HG02798 (cell line): ENCODE measurements at regions not wholly inside any gene's neighbourhood (a gene's known extent, or its start where the extent isn't known, plus 50 kb on each side); places are given as distances from the start of the nearest gene placed in this dataset.
"Not testable (repeated sequence)": the region's sequence is repeated elsewhere in the genome, so short reads cannot be mapped to it uniquely, and the experiment has no call there.

Source experiments
- ATAC-seq: cut with Tn5 transposase; IDR thresholded peaks from one replicate; pipeline ENCODE4 v1.9.1; 2021; ENCODE audit warnings: mild to moderate bottlenecking; ENCODE audit not compliant: unreplicated experiment, poor library complexity

DNA sequence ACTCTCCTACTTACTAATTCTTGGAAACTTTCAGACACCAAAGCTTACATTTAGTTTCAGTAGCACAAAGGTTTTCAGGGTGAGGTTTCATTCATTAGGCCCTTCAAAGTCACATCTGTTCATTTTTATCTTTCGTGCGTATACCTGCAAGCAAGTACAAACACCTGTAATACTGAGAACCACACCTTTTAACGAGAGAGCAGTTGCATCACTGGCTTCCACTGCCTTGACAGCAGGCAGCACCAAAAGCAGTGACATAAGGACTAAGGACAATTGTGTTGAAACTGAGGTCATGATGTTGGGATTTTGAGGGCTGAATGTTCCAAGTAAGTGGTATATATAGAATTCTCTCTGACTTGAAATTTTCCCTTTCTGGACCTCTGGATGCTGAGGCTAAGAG, 61.1 kb downstream of the GOLGA6L25 start:
- not testable (repeated sequence) for ATAC-seq

GRCh38 chr15:28621704-28622103, 68.3 kb downstream of the GOLGA6L25 start:
- ATAC-seq: not testable (repeated sequence)

DNA sequence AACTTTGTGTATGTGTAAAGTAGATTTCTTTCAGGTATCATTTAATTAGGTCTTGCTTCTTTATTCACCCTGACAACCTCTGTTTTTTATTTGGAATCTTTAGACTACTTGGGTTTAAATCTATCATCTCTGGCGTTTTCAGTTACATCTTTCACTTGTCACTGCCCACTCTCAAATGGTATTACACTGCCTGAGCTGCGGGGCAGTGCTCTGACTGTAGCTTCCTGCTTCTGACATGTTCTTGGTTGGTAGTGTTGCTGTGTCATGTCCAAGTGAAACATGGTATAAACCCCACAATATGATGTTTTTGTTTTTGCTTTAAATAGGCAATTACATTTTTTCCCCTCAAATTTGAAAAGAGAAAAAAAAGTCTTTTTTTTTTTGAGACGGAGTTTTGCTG, 68.8 kb downstream of the GOLGA6L25 start:
- ATAC-seq: peak; percentile 74

GRCh38 chr15:28624381-28624780, 71.0 kb downstream of the GOLGA6L25 start:
- ATAC-seq: not testable (repeated sequence)

DNA sequence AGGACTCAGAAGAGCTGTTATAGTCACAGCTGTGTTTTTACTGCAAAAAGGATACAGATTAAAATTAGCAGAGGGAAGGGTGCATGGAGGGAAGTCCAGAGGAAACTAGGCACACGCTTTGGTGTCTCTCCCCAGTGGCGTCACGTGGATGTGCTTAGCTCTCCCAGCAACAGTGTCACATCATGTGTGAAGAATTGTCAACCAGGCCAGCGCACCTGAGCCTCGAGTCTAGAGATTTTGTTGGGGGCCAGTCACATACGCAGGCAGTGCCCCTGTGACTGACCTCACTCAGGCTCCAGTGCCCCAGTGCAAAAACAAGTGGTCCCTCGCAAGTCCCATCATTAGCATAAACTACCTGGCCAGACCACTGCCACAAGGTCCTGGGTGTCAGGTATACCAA, 73.2 kb downstream of the GOLGA8M start:
- not testable (repeated sequence) for ATAC-seq
